Adipocyte (in vitro differentiated cells): ENCODE measurements at regions not wholly inside any gene's neighbourhood (a gene's known extent, or its start where the extent isn't known, plus 50 kb on each side); places are given as distances from the start of the nearest gene placed in this dataset.
"Not testable (repeated sequence)": the region's sequence is repeated elsewhere in the genome, so short reads cannot be mapped to it uniquely, and the experiment has no call there.

Experiments used
- DNase-seq: peaks from one replicate; pipeline ENCODE4 v3.0.0-alpha.2; 2015; ENCODE audit warnings: low read depth
- H3K27me3 ChIP-seq: replicated peaks from 2 replicates; pipeline ENCODE4 v1.7.0; 2013; ENCODE audit warnings: mild to moderate bottlenecking, low read length, moderate library complexity; ENCODE audit not compliant: control insufficient read depth, insufficient read depth
- H3K36me3 ChIP-seq: 2 replicates; pipeline ENCODE4 v1.7.0; 2013; ENCODE audit warnings: low read length, mild to moderate bottlenecking, moderate library complexity; ENCODE audit not compliant: control insufficient read depth, insufficient read depth, severe bottlenecking
- H3K4me1 ChIP-seq: 2 replicates; pipeline ENCODE4 v1.7.0; 2013; ENCODE audit warnings: mild to moderate bottlenecking, low read length, moderate library complexity; ENCODE audit not compliant: control insufficient read depth, insufficient read depth
- H3K4me3 ChIP-seq: 2 replicates; pipeline ENCODE4 v1.7.0; 2013; ENCODE audit warnings: mild to moderate bottlenecking, low read length, moderate library complexity
- H3K9ac ChIP-seq: 2 replicates; pipeline ENCODE4 v1.7.0; 2013; ENCODE audit warnings: mild to moderate bottlenecking, low read length, moderate library complexity
- H3K9me3 ChIP-seq: 2 replicates; pipeline ENCODE4 v1.7.0; 2013; ENCODE audit warnings: mild to moderate bottlenecking, low read length, moderate library complexity; ENCODE audit not compliant: control insufficient read depth

GRCh38 chr11:97567801-97568200 lies 1178.0 kb downstream of the JRKL start:
- Histone ChIP-seq H3K4me1 (no peaks in the 10 kb centered on the region), H3K36me3 (no peaks in the 10 kb centered on the region)

GRCh38 chr11:97570636-97571035 lies 1180.8 kb downstream of the JRKL start:
- DNase-seq, result no peak
- H3K9me3 ChIP-seq, result peaks cover 4% of the 10 kb centered on the region
- H3K27me3 ChIP-seq, result no peaks in the 10 kb centered on the region
- H3K36me3 ChIP-seq, result no peaks in the 10 kb centered on the region
- no peak overlapping the region for H3K4me3 ChIP-seq
- no peaks in the 10 kb centered on the region for H3K4me1 ChIP-seq
- no peak overlapping the region for H3K9ac ChIP-seq

More at GRCh38 chr11:97567801-97568200, 1178.0 kb downstream of the JRKL start:
- no peak for DNase-seq
- no peak overlapping the region for H3K9ac ChIP-seq
- H3K9me3 ChIP-seq, result peaks cover 4% of the 10 kb centered on the region
- H3K27me3 ChIP-seq, result no peaks in the 10 kb centered on the region
- no peak overlapping the region for H3K4me3 ChIP-seq

- DNase-seq, H3K9me3 ChIP-seq, H3K4me1 ChIP-seq, H3K27me3 ChIP-seq, H3K9ac ChIP-seq, H3K36me3 ChIP-seq, H3K4me3 ChIP-seq: not testable (repeated sequence)
Observed at GRCh38 chr11:97573771-97574170, 1184.0 kb downstream of the JRKL start.

GRCh38 chr11:97574976-97575665 lies 1185.3 kb downstream of the JRKL start:
- H3K36me3 ChIP-seq, result no peaks in the 10 kb centered on the region
- no peak overlapping the region for H3K4me3 ChIP-seq
- H3K9ac ChIP-seq, result no peak overlapping the region
- no peak for DNase-seq
- H3K27me3 ChIP-seq, result no peaks in the 10 kb centered on the region
- no peaks in the 10 kb centered on the region for H3K4me1 ChIP-seq
- H3K9me3 ChIP-seq, result no peaks in the 10 kb centered on the region

GRCh38 chr11:97607291-97608000 lies 1217.6 kb downstream of the JRKL start:
- Histone ChIP-seq H3K4me1 (no peaks in the 10 kb centered on the region), H3K36me3 (no peaks in the 10 kb centered on the region), H3K27me3 (no peaks in the 10 kb centered on the region)

GRCh38 chr11:97610000-97610399 lies 1220.2 kb downstream of the JRKL start:
- H3K36me3 ChIP-seq, result no peaks in the 10 kb centered on the region
- H3K4me3 ChIP-seq, result no peak overlapping the region
- peak; percentile 8 for DNase-seq
- H3K27me3 ChIP-seq, result no peaks in the 10 kb centered on the region
- H3K4me1 ChIP-seq, result no peaks in the 10 kb centered on the region
- peaks cover 5% of the 10 kb centered on the region for H3K9me3 ChIP-seq
- H3K9ac ChIP-seq, result no peak overlapping the region

More at GRCh38 chr11:97607291-97608000, 1217.6 kb downstream of the JRKL start:
- Histone ChIP-seq H3K4me3 (no peak overlapping the region), H3K9me3 (peaks cover 5% of the 10 kb centered on the region), H3K9ac (no peak overlapping the region)
- peak; percentile 76 for DNase-seq

- H3K27me3 ChIP-seq, result no peaks in the 10 kb centered on the region
- H3K9ac ChIP-seq, result no peak overlapping the region
- H3K4me3 ChIP-seq, result no peak overlapping the region
- H3K36me3 ChIP-seq, result no peaks in the 10 kb centered on the region
- DNase-seq, result no peak
- peaks cover 5% of the 10 kb centered on the region for H3K9me3 ChIP-seq
- H3K4me1 ChIP-seq, result no peaks in the 10 kb centered on the region
Observed at GRCh38 chr11:97610854-97611253, 1221.0 kb downstream of the JRKL start.

- Histone ChIP-seq H3K27me3 (no peaks in the 10 kb centered on the region), H3K9me3 (peaks cover 5% of the 10 kb centered on the region), H3K4me1 (no peaks in the 10 kb centered on the region), H3K9ac (no peak overlapping the region), H3K36me3 (no peaks in the 10 kb centered on the region), H3K4me3 (no peak overlapping the region)
- no peak for DNase-seq
Observed at GRCh38 chr11:97611345-97611744, 1221.5 kb downstream of the JRKL start.

- Histone ChIP-seq H3K4me3 (no peak overlapping the region), H3K4me1 (no peaks in the 10 kb centered on the region), H3K27me3 (no peaks in the 10 kb centered on the region), H3K9ac (no peak overlapping the region), H3K9me3 (peaks cover 10% of the 10 kb centered on the region), H3K36me3 (no peaks in the 10 kb centered on the region)
- peak; percentile 73 for DNase-seq
Observed at GRCh38 chr11:97614606-97615005, 1224.8 kb downstream of the JRKL start.

GRCh38 chr11:97615546-97615945 lies 1225.7 kb downstream of the JRKL start:
- Histone ChIP-seq H3K27me3 (no peaks in the 10 kb centered on the region), H3K4me1 (no peaks in the 10 kb centered on the region), H3K36me3 (no peaks in the 10 kb centered on the region), H3K9me3 (peaks cover 10% of the 10 kb centered on the region), H3K4me3 (no peak overlapping the region), H3K9ac (no peak overlapping the region)
- no peak for DNase-seq

- Histone ChIP-seq H3K4me1 (no peaks in the 10 kb centered on the region), H3K4me3 (no peak overlapping the region), H3K36me3 (no peaks in the 10 kb centered on the region), H3K27me3 (no peaks in the 10 kb centered on the region), H3K9me3 (peaks cover 5% of the 10 kb centered on the region), H3K9ac (no peak overlapping the region)
- DNase-seq, result no peak
Observed at GRCh38 chr11:97617031-97617430, 1227.2 kb downstream of the JRKL start.
